ENCODE measurements at regions not wholly inside any gene's neighbourhood (a gene's known extent, or its start where the extent isn't known, plus 50 kb on each side); places are given as distances from the start of the nearest gene placed in this dataset.

DNA sequence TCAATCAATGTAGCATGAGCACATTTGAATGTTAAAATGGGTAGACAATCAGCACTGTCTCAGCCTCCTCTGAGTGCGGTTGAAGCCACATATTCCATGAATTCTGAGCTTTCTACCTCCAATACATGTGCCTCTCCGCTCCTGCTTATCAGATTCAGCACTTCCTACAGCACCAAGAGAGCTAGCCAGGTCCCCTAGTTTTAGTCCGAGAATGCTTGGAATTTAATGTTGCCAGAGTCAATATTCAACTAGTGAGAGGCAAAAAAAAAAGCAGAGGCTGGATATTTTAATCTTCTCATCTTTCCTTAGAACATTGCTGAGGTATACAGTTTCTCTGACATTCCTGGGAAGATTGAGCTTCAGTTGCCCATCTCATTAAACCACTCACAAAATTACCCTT lies 1979.1 kb upstream of the CDH9 start:
- TF ChIP-seq ZFP30 (CRISPR knock-in tag; IDR thresholded peaks at IDR 0.05) (no peak), ARNTL (CRISPR knock-in tag; IDR thresholded peaks at IDR 0.05; ENCODE audit: borderline replicate concordance, low read depth) (no peak), ESRRG (CRISPR knock-in tag; IDR thresholded peaks at IDR 0.05) (no peak), ISL1 (CRISPR knock-in tag; IDR thresholded peaks at IDR 0.05) (no peak)
- TF ChIP-seq, protein P1, sequence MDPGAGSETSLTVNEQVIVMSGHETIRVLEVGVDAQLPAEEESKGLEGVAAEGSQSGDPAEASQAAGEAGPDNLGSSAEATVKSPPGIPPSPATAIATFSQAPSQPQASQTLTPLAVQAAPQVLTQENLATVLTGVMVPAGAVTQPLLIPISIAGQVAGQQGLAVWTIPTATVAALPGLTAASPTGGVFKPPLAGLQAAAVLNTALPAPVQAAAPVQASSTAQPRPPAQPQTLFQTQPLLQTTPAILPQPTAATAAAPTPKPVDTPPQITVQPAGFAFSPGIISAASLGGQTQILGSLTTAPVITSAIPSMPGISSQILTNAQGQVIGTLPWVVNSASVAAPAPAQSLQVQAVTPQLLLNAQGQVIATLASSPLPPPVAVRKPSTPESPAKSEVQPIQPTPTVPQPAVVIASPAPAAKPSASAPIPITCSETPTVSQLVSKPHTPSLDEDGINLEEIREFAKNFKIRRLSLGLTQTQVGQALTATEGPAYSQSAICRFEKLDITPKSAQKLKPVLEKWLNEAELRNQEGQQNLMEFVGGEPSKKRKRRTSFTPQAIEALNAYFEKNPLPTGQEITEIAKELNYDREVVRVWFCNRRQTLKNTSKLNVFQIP (CRISPR knock-in tag; IDR thresholded peaks at IDR 0.05; ENCODE audit: borderline replicate concordance, low read depth) = no peak
- TF ChIP-seq, protein P2, sequence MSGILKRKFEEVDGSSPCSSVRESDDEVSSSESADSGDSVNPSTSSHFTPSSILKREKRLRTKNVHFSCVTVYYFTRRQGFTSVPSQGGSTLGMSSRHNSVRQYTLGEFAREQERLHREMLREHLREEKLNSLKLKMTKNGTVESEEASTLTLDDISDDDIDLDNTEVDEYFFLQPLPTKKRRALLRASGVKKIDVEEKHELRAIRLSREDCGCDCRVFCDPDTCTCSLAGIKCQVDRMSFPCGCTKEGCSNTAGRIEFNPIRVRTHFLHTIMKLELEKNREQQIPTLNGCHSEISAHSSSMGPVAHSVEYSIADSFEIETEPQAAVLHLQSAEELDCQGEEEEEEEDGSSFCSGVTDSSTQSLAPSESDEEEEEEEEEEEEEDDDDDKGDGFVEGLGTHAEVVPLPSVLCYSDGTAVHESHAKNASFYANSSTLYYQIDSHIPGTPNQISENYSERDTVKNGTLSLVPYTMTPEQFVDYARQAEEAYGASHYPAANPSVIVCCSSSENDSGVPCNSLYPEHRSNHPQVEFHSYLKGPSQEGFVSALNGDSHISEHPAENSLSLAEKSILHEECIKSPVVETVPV (CRISPR knock-in tag; IDR thresholded peaks at IDR 0.05) = no peak

All from SK-N-SH treated with all-trans-retinoic acid at 6 μM for 48 hours (cell line).